ENCODE measurements at regions not wholly inside any gene's neighbourhood (a gene's known extent, or its start where the extent isn't known, plus 50 kb on each side); places are given as distances from the start of the nearest gene placed in this dataset.

DNA sequence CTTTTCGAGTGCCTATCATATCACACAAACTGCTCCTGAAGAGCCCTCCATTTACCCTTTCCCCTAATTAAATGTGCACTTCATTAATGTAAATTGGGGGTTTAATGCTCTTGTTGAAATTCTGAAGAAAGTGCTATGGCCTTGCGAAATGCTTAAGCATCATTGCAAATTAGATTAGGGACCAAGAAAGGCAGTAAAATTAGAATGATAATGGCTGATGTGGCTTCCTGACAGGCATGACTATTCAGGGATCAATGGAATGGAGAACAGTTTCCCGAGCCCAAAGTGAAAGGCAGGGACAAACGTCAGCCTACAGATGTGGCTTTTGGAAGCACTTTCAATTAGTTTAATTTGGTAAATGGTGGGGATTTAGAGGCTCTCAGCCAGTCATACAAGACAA is 120.1 kb downstream of the NKX6-1 start:
- H3K4me2 ChIP-seq (ENCODE audit: low read depth, low read length), result no peak overlapping the region
- no peak overlapping the region for H2AFZ ChIP-seq (replicated peaks; ENCODE audit: low read length, poor library complexity)
- WGBS, 2 experiments (ENCODE audit: extremely low coverage in 2 of 2, insufficient read length in 1 of 2), result no CpG with 5 or more reads among the region's 4 CpGs
- H2BK5ac ChIP-seq (ENCODE audit: low read depth, low read length, poor library complexity, severe bottlenecking), result no peak overlapping the region
- H2BK20ac ChIP-seq (ENCODE audit: low read depth, low read length), result no peak overlapping the region
- DNase-seq, result no peak
- dilution Hi-C loops (cut with HindIII; ENCODE audit: low sequenced_read_pairs, unreplicated experiment), result no loop called here
- H2BK15ac ChIP-seq (ENCODE audit: low read depth, low read length), result no peak overlapping the region
- ChIA-PET POLR2A (ENCODE audit: unreplicated experiment) (no interaction called here), CTCF (no interaction called here)
- no peak overlapping the region for H3K4ac ChIP-seq (ENCODE audit: low read depth, low read length)
- no peak overlapping the region for H3K18ac ChIP-seq (ENCODE audit: low read depth, low read length)
- H3K27ac ChIP-seq (ENCODE audit: insufficient read depth, low read length), result no peak overlapping the region
- intact Hi-C loops (cut with micrococcal nuclease), result no loop called here
- no peaks in the 10 kb centered on the region for H3K9me1 ChIP-seq (ENCODE audit: insufficient read depth, low read length)
- H3K36me3 ChIP-seq (ENCODE audit: control insufficient read depth, insufficient read depth, low read length), result no peaks in the 10 kb centered on the region
- no peaks in the 10 kb centered on the region for H4K20me1 ChIP-seq (ENCODE audit: insufficient read depth, low read length)
- in situ Hi-C loops (cut with MboI; ENCODE audit: low sequenced_read_pairs), result no loop called here
- ATAC-seq (ENCODE audit: low read depth), result no peak
- no peak overlapping the region for H3K4me3 ChIP-seq (ENCODE audit: insufficient read depth, low read depth, low read length)
- H3K9ac ChIP-seq (ENCODE audit: low read depth, low read length), result no peak overlapping the region
- H3K4me1 ChIP-seq (ENCODE audit: control insufficient read depth, insufficient read depth, low read length), result no peaks in the 10 kb centered on the region
- no peak overlapping the region for H4K91ac ChIP-seq (ENCODE audit: insufficient read depth, low read depth, low read length)
- H3K23ac ChIP-seq (ENCODE audit: low read depth, low read length), result no peak overlapping the region
- no peak overlapping the region for H4K5ac ChIP-seq (ENCODE audit: low read depth, low read length)
- no peak overlapping the region for H2AK5ac ChIP-seq (ENCODE audit: low read depth, low read length)
- H2BK120ac ChIP-seq (ENCODE audit: low read depth, low read length), result no peak overlapping the region
- H3K27me3 ChIP-seq (ENCODE audit: control insufficient read depth, insufficient read depth, low read length), result no peaks in the 10 kb centered on the region
- no peak overlapping the region for H3K14ac ChIP-seq (replicated peaks; ENCODE audit: low read depth, low read length)
- no TSS peak for BruUV-seq (replicated peaks)
- H3K56ac ChIP-seq (ENCODE audit: extremely low read depth, insufficient read depth, low read length), result no peak overlapping the region
- H3K9me3 ChIP-seq (ENCODE audit: control insufficient read depth, insufficient read depth, low read length), result no peaks in the 10 kb centered on the region
- H3K79me1 ChIP-seq (ENCODE audit: low read depth in 1 of 2, low read length in 2 of 2), result no peaks in the 10 kb centered on the region
- H4K8ac ChIP-seq (ENCODE audit: low read depth in 2 of 2, low read length in 2 of 2), result no peak overlapping the region
- no peak overlapping the region for H2AK9ac ChIP-seq (replicated peaks; ENCODE audit: low read depth, low read length, poor library complexity)
- no peak for TF ChIP-seq NFE2L2 (IDR thresholded peaks at IDR 0.05; ENCODE audit: low read depth, low read length)
- no peak for TF ChIP-seq USF2 (IDR thresholded peaks at IDR 0.05; ENCODE audit: low read depth, low read length)

Measured in IMR-90 (cell line).